Osteoblast (primary cell): ENCODE measurements at regions not wholly inside any gene's neighbourhood (a gene's known extent, or its start where the extent isn't known, plus 50 kb on each side); places are given as distances from the start of the nearest gene placed in this dataset.
A peak's percentile ranks its signal among the peaks of the same experiment; 100 is the strongest.

Experiments used
- DNase-seq: peaks from one replicate; pipeline ENCODE4 v3.0.0; 2011; ENCODE audit warnings: low spot score, mixed read lengths; ENCODE audit not compliant: insufficient read length; ENCODE audit errors: missing footprints
- H2AFZ ChIP-seq: 2 replicates; pipeline ENCODE4 v1.6.0; 2011; ENCODE audit warnings: mild to moderate bottlenecking, low read length
- H3K27ac ChIP-seq: 2 replicates; pipeline ENCODE4 v1.5.1; 2011; ENCODE audit warnings: mild to moderate bottlenecking, low read depth, low read length, moderate library complexity
- H3K27me3 ChIP-seq: 2 replicates; pipeline ENCODE4 v1.6.0; 2012; ENCODE audit warnings: mild to moderate bottlenecking, control low read depth, inconsistent platforms, low read length, moderate library complexity; ENCODE audit not compliant: insufficient read depth
- H3K36me3 ChIP-seq: 2 replicates; pipeline ENCODE4 v1.5.1; 2011; ENCODE audit warnings: mild to moderate bottlenecking, low read length, control low read depth, moderate library complexity; ENCODE audit not compliant: insufficient read depth
- H3K4me1 ChIP-seq: 2 replicates; pipeline ENCODE4 v1.5.1; 2011; ENCODE audit warnings: mild to moderate bottlenecking, low read length, control low read depth, moderate library complexity; ENCODE audit not compliant: insufficient read depth
- H3K4me2 ChIP-seq: 2 replicates; pipeline ENCODE4 v1.6.0; 2011; ENCODE audit warnings: mild to moderate bottlenecking, low read length; ENCODE audit not compliant: insufficient read depth
- H3K4me3 ChIP-seq: fragments of 200-600 bp; sonication (generic); 3 replicates; pipeline ENCODE4 v1.5.1; 2012; ENCODE audit warnings: mild to moderate bottlenecking, low read length, inconsistent platforms; ENCODE audit not compliant: insufficient read depth
- H3K79me2 ChIP-seq: 2 replicates; pipeline ENCODE4 v1.6.0; 2012; ENCODE audit warnings: mild to moderate bottlenecking, low read length, control low read depth, inconsistent platforms; ENCODE audit not compliant: insufficient read depth
- H3K9me3 ChIP-seq: 2 replicates; pipeline ENCODE4 v1.5.1; 2011; ENCODE audit warnings: low read depth, low read length, control low read depth
- H4K20me1 ChIP-seq: 2 replicates; pipeline ENCODE4 v1.6.0; 2012; ENCODE audit warnings: mild to moderate bottlenecking, low read length, control low read depth; ENCODE audit not compliant: insufficient read depth
- TF ChIP-seq, protein P1 (sequence below): IDR thresholded peaks from 2 replicates; pipeline ENCODE4 v1.5.1; 2011; ENCODE audit warnings: mild to moderate bottlenecking, low read depth, low read length, moderate library complexity; ENCODE audit errors: extremely low read depth

DNA sequence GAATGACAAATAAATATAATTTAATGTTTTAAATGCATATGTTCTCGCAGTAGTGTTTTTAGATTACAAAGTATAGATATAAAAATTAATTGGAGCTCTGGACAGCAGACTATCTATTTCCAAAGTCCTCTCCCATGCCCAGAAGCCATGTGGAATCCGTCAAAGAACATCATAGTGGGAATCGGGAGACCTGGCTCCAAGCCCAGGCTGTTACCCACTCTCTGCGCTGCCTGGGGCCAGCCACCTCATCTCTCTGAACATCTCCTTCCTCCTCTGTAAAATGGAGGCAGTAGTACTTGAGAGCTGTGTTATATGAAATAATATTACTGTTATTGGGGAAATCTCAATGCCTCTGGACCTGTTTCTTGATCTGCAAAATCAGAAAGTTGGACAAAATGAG lies 58.1 kb upstream of the SLC30A5 start:
- H3K79me2 ChIP-seq: no peaks in the 10 kb centered on the region
- H3K4me2 ChIP-seq: no peak overlapping the region
- peaks cover 7% of the 10 kb centered on the region for H3K27me3 ChIP-seq
- H3K4me1 ChIP-seq: no peaks in the 10 kb centered on the region
- no peak for DNase-seq
- H3K27ac ChIP-seq: no peak overlapping the region
- H3K4me3 ChIP-seq: no peak overlapping the region
- no peaks in the 10 kb centered on the region for H3K36me3 ChIP-seq
- no peaks in the 10 kb centered on the region for H3K9me3 ChIP-seq
- H4K20me1 ChIP-seq: no peaks in the 10 kb centered on the region
- no peak overlapping the region for H2AFZ ChIP-seq
- TF ChIP-seq, protein P1, sequence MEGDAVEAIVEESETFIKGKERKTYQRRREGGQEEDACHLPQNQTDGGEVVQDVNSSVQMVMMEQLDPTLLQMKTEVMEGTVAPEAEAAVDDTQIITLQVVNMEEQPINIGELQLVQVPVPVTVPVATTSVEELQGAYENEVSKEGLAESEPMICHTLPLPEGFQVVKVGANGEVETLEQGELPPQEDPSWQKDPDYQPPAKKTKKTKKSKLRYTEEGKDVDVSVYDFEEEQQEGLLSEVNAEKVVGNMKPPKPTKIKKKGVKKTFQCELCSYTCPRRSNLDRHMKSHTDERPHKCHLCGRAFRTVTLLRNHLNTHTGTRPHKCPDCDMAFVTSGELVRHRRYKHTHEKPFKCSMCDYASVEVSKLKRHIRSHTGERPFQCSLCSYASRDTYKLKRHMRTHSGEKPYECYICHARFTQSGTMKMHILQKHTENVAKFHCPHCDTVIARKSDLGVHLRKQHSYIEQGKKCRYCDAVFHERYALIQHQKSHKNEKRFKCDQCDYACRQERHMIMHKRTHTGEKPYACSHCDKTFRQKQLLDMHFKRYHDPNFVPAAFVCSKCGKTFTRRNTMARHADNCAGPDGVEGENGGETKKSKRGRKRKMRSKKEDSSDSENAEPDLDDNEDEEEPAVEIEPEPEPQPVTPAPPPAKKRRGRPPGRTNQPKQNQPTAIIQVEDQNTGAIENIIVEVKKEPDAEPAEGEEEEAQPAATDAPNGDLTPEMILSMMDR: no peak

DNA sequence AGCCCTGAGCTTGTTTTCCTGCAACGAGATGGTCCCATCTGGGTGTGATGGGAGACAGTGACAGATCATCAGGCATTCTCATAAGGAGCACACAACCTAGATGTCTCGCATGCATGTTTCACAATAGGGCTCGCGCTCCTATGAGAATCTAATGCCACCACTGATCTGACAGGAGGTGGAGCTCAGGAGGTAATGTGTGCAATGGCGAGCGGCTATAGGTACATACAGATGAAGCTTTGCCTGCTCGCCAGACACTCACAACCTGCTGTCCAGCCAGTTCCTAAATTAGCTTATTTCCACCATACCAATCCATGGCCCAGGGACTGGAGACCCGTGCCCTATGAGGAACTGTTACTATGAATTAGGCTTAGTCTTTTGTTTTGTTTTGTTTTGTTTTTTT lies 55.3 kb upstream of the SLC30A5 start:
- Histone ChIP-seq H3K79me2 (no peaks in the 10 kb centered on the region), H4K20me1 (no peaks in the 10 kb centered on the region), H2AFZ (no peak overlapping the region), H3K36me3 (no peaks in the 10 kb centered on the region), H3K4me2 (no peak overlapping the region), H3K27me3 (peaks cover 7% of the 10 kb centered on the region), H3K27ac (no peak overlapping the region), H3K4me1 (no peaks in the 10 kb centered on the region), H3K9me3 (no peaks in the 10 kb centered on the region), H3K4me3 (no peak overlapping the region)
- DNase-seq: no peak
- TF ChIP-seq, protein P1: no peak

- no peak overlapping the region for H3K4me2 ChIP-seq
- H4K20me1 ChIP-seq: no peaks in the 10 kb centered on the region
- H3K27ac ChIP-seq: no peak overlapping the region
- peaks cover 7% of the 10 kb centered on the region for H3K27me3 ChIP-seq
- H3K79me2 ChIP-seq: no peaks in the 10 kb centered on the region
- no peak for DNase-seq
- H3K4me1 ChIP-seq: no peaks in the 10 kb centered on the region
- H3K9me3 ChIP-seq: no peaks in the 10 kb centered on the region
- TF ChIP-seq, protein P1: no peak
- no peaks in the 10 kb centered on the region for H3K36me3 ChIP-seq
- no peak overlapping the region for H2AFZ ChIP-seq
- no peak overlapping the region for H3K4me3 ChIP-seq
Measured at GRCh38 chr5:69039829-69040228, 54.0 kb upstream of the SLC30A5 start.

- H3K9me3 ChIP-seq: no peaks in the 10 kb centered on the region
- no peaks in the 10 kb centered on the region for H3K27me3 ChIP-seq
- H3K36me3 ChIP-seq: no peaks in the 10 kb centered on the region
- H2AFZ ChIP-seq: peak overlapping the region; percentile 69
- DNase-seq: no peak
- no peaks in the 10 kb centered on the region for H3K4me1 ChIP-seq
- TF ChIP-seq, protein P1: no peak
- no peaks in the 10 kb centered on the region for H4K20me1 ChIP-seq
- H3K4me3 ChIP-seq: no peak overlapping the region
- no peak overlapping the region for H3K4me2 ChIP-seq
- H3K27ac ChIP-seq: no peak overlapping the region
- no peaks in the 10 kb centered on the region for H3K79me2 ChIP-seq
Measured at GRCh38 chr5:69042500-69042899, 51.3 kb upstream of the SLC30A5 start.
